ENCODE measurements at regions not wholly inside any gene's neighbourhood (a gene's known extent, or its start where the extent isn't known, plus 50 kb on each side); places are given as distances from the start of the nearest gene placed in this dataset.

DNA sequence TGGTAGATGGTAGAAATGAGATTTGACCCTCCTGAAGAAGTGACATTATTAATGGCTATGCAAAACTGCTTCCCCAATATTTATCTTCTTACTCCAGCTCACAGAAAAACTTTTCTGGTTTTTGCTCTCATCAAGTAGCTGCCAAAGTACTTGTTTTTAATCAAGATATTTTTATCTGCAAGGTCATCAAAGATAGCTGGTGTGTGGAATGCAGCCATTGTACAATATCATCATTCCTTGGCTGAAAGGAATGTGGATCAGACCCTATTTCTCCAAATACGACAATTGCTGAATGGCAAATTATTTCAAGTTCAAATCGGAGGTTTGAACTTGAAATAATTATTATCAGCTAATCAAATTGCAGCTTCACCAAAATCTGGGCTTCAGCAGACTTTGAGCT is 126.9 kb upstream of the SLC7A14 start:
- TF ChIP-seq POLR2A (IDR thresholded peaks at IDR 0.05; ENCODE audit: low read depth) (no peak), CTCF (IDR thresholded peaks at IDR 0.05) (no peak), POLR2AphosphoS5 (IDR thresholded peaks at IDR 0.05) (no peak), EP300 (IDR thresholded peaks at IDR 0.05) (no peak)

Data from esophagus muscularis mucosa (tissue), 4 donors.